ENCODE measurements at regions not wholly inside any gene's neighbourhood (a gene's known extent, or its start where the extent isn't known, plus 50 kb on each side); places are given as distances from the start of the nearest gene placed in this dataset.

DNA sequence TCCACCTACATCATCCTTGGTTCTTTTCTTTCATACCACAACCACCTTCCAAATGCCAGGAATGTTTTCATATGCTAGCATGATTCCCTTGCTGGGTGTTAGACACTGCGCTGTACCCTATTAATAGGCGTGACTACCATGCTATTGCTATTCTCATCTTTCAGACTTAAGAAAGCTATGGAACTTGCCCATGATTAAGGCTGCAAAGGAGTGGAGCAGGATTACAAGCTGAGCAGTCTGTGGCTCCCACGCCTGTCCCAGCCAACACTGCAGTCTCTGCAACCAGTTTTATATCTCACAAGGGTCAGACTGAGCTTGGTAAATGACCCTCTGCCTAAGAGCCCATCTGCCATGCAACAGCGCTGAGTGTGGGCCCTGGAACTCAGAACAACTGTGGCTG is 285.7 kb upstream of the POU3F3 start:
- TF ChIP-seq POLR2A (IDR thresholded peaks at IDR 0.05; ENCODE audit: low read length) = no peak
- no peak for TF ChIP-seq MYC (IDR thresholded peaks at IDR 0.05; ENCODE audit: borderline replicate concordance, low read length)
- TF ChIP-seq, protein P1, sequence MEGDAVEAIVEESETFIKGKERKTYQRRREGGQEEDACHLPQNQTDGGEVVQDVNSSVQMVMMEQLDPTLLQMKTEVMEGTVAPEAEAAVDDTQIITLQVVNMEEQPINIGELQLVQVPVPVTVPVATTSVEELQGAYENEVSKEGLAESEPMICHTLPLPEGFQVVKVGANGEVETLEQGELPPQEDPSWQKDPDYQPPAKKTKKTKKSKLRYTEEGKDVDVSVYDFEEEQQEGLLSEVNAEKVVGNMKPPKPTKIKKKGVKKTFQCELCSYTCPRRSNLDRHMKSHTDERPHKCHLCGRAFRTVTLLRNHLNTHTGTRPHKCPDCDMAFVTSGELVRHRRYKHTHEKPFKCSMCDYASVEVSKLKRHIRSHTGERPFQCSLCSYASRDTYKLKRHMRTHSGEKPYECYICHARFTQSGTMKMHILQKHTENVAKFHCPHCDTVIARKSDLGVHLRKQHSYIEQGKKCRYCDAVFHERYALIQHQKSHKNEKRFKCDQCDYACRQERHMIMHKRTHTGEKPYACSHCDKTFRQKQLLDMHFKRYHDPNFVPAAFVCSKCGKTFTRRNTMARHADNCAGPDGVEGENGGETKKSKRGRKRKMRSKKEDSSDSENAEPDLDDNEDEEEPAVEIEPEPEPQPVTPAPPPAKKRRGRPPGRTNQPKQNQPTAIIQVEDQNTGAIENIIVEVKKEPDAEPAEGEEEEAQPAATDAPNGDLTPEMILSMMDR (IDR thresholded peaks at IDR 0.05) = no peak
- TF ChIP-seq FOXS1 (CRISPR knock-in tag; IDR thresholded peaks at IDR 0.05) = no peak
